HCT116 (cell line): ENCODE measurements at regions not wholly inside any gene's neighbourhood (a gene's known extent, or its start where the extent isn't known, plus 50 kb on each side); places are given as distances from the start of the nearest gene placed in this dataset.

Experiments
- ATAC-seq: fragments of 200-7000 bp; cut with Tn5 transposase; 2 replicates; pipeline ENCODE4 v1.9.1; 2020; ENCODE audit warnings: mild to moderate bottlenecking, moderate library complexity
- BruUV-seq: library from RNA; stranded (reverse); fragments of 400-500 nt; replicated peaks from 2 replicates; lab custom pipeline; 2021; lab: Mats Ljungman, UMichigan
- CTCF ChIA-PET: fragments of 300-600 bp; sonication (Branson Sonifier 250); formaldehyde crosslinking; loops from one replicate; lab custom pipeline; 2021; ENCODE audit warnings: antibody characterized with exemption; lab: Charles Lee
- POLR2A ChIA-PET: fragments of 300-600, 350-600 bp; sonication (Branson Sonifier 250); formaldehyde crosslinking; loops from one replicate; lab custom pipeline; 2021; ENCODE audit warnings: antibody characterized with exemption; lab: Charles Lee
- RAD21 ChIA-PET, 2 experiments: fragments of 300-600 bp; sonication (Branson Sonifier 250); formaldehyde crosslinking; loops; one replicate each; lab custom pipeline; 2023; ENCODE audit warnings: low total read pairs in 2 of 2; ENCODE audit not compliant: uncharacterized antibody in 2 of 2, unreplicated experiment in 2 of 2, low non-redundant PET in 1 of 2; lab: Charles Lee
- DNase-seq: peaks from one replicate; pipeline ENCODE4 v3.0.0-alpha.2; 2010; ENCODE audit warnings: low read depth, low spot score
- H2AFZ ChIP-seq: fragments of 200-600 bp; shearing (Covaris generic), sonication (generic); 2 replicates; pipeline ENCODE4 v1.6.1; 2017; ENCODE audit warnings: low read depth, mixed run types, mixed read lengths, antibody characterized with exemption, low read length; ENCODE audit not compliant: poor library complexity, severe bottlenecking
- H3K27ac ChIP-seq: 2 replicates; pipeline ENCODE4 v1.5.1; 2012; ENCODE audit warnings: low read depth, low read length
- H3K27me3 ChIP-seq: fragments of 200-600 bp; sonication (generic); 2 replicates; pipeline ENCODE4 v1.6.1; 2016; ENCODE audit warnings: mixed run types, low read length, mixed read lengths; ENCODE audit not compliant: insufficient read depth
- H3K36me3 ChIP-seq, 2 experiments: fragments of 200-500 bp in 1 of 2; fragments of 200-600 bp in 1 of 2; sonication (Bioruptor generic) in 1 of 2; sonication (generic) in 1 of 2; 2 replicates each; pipeline versions ENCODE4 v1.5.1 to v1.6.1; 2014 to 2016; ENCODE audit warnings: low read length in 2 of 2, inconsistent platforms in 1 of 2, mixed read lengths in 1 of 2, mixed run types in 1 of 2; ENCODE audit not compliant: insufficient read depth in 2 of 2, control insufficient read depth in 1 of 2
- H3K4me1 ChIP-seq, 2 experiments: fragments of 200-600 bp in 1 of 2; sonication (generic) in 1 of 2; 2 replicates each; pipeline versions ENCODE4 v1.5.1 to v1.6.1; 2012 to 2017; ENCODE audit warnings: low read length in 2 of 2, inconsistent platforms in 1 of 2, mild to moderate bottlenecking in 1 of 2, mixed read lengths in 1 of 2, mixed run types in 1 of 2, moderate library complexity in 1 of 2; ENCODE audit not compliant: insufficient read depth in 2 of 2, control insufficient read depth in 1 of 2
- H3K4me2 ChIP-seq: fragments of 200-600 bp; sonication (generic); 2 replicates; pipeline ENCODE4 v1.6.1; 2017; ENCODE audit warnings: mixed run types, low read length, mixed read lengths
- H3K4me3 ChIP-seq, 2 experiments: fragments of 200-600 bp in 1 of 2; sonication (generic) in 1 of 2; replicated peaks in 1 of 2; 2 replicates each; pipeline ENCODE4 v1.5.1; 2011 to 2016; ENCODE audit warnings: low read length in 2 of 2, control low read depth in 1 of 2, low read depth in 1 of 2, mild to moderate bottlenecking in 1 of 2, mixed read lengths in 1 of 2, mixed run types in 1 of 2
- H3K79me2 ChIP-seq: fragments of 200-600 bp; sonication (generic); 2 replicates; pipeline ENCODE4 v1.6.1; 2017; ENCODE audit warnings: mild to moderate bottlenecking, mixed run types, low read length, moderate library complexity, mixed read lengths; ENCODE audit not compliant: insufficient read depth
- H3K9ac ChIP-seq: fragments of 200-600 bp; sonication (generic); 2 replicates; pipeline ENCODE4 v1.6.1; 2016; ENCODE audit warnings: low read length, mixed read lengths
- H3K9me2 ChIP-seq: fragments of 200-600 bp; sonication (generic), shearing (Covaris generic); 2 replicates; pipeline ENCODE4 v1.6.1; 2017; ENCODE audit warnings: mixed run types, mild to moderate bottlenecking, moderate library complexity; ENCODE audit not compliant: insufficient read depth
- H3K9me3 ChIP-seq, 2 experiments: fragments of 200-500 bp in 1 of 2; fragments of 200-600 bp in 1 of 2; sonication (Bioruptor generic) in 1 of 2; sonication (generic) in 1 of 2; 2 replicates each; pipeline ENCODE4 v1.6.1; 2014 to 2017; ENCODE audit warnings: low read length in 2 of 2, mixed read lengths in 2 of 2, inconsistent platforms in 1 of 2, low read depth in 1 of 2, mild to moderate bottlenecking in 1 of 2, mixed run types in 1 of 2, moderate library complexity in 1 of 2; ENCODE audit not compliant: control insufficient read depth in 1 of 2, insufficient read depth in 1 of 2
- H4K20me1 ChIP-seq: fragments of 200-600 bp; sonication (generic), shearing (Covaris generic); 2 replicates; pipeline ENCODE4 v1.6.1; 2017; ENCODE audit warnings: mixed run types, mild to moderate bottlenecking, moderate library complexity; ENCODE audit not compliant: insufficient read depth
- CBX3 ChIP-seq: IDR thresholded peaks from 2 replicates; pipeline ENCODE4 v1.6.1; 2012; ENCODE audit warnings: low read depth
- EZH2 ChIP-seq: fragments of 200-600 bp; sonication (generic); IDR thresholded peaks from 2 replicates; pipeline ENCODE4 v1.6.1; 2017; ENCODE audit warnings: antibody characterized with exemption, mixed run types
- FOSL1 ChIP-seq: IDR thresholded peaks from 2 replicates; pipeline ENCODE4 v1.6.1; 2012; ENCODE audit warnings: low read depth
- JUND ChIP-seq: IDR thresholded peaks from 2 replicates; pipeline ENCODE4 v1.6.1; 2012
- POLR2A ChIP-seq: IDR thresholded peaks from 2 replicates; pipeline ENCODE4 v1.7.0; 2011; ENCODE audit warnings: borderline replicate concordance; ENCODE audit not compliant: insufficient read depth, insufficient read length; ENCODE audit errors: extremely low read depth
- SIN3A ChIP-seq: IDR thresholded peaks from 2 replicates; pipeline ENCODE4 v1.6.1; 2012; ENCODE audit warnings: low read depth
- SRF ChIP-seq: IDR thresholded peaks from 2 replicates; pipeline ENCODE4 v1.6.1; 2012; ENCODE audit warnings: low read depth
- YY1 ChIP-seq: IDR thresholded peaks from 2 replicates; pipeline ENCODE4 v1.6.1; 2011; ENCODE audit warnings: low read length, low read depth, moderate library complexity, mild to moderate bottlenecking; ENCODE audit not compliant: insufficient replicate concordance; ENCODE audit errors: extremely low read depth
- ZNF274 ChIP-seq: fragments of 200-500 bp; sonication (Bioruptor generic); IDR thresholded peaks from 2 replicates; pipeline ENCODE4 v1.6.1; 2014; ENCODE audit warnings: mild to moderate bottlenecking, low read depth, low read length, inconsistent platforms
- intact Hi-C: fragments of 100-400 bp; cut with micrococcal nuclease; formaldehyde crosslinking; loops from 2 replicates; pipeline ENCODE4 v1.10.0; 2022
- TF ChIP-seq, protein P1 (sequence below): IDR thresholded peaks from 2 replicates; pipeline ENCODE4 v1.6.1; 2012; ENCODE audit warnings: low read depth
- TF ChIP-seq, protein P2 (sequence below): IDR thresholded peaks from 2 replicates; pipeline ENCODE4 v1.6.1; 2011; ENCODE audit warnings: mild to moderate bottlenecking, low read length, moderate library complexity; ENCODE audit not compliant: insufficient replicate concordance; ENCODE audit errors: extremely low read depth
- TF ChIP-seq, protein P3 (sequence below): IDR thresholded peaks from 2 replicates; pipeline ENCODE4 v1.6.1; 2012
- TF ChIP-seq, protein P4 (sequence below): IDR thresholded peaks from 2 replicates; pipeline ENCODE4 v1.6.1; 2012

DNA sequence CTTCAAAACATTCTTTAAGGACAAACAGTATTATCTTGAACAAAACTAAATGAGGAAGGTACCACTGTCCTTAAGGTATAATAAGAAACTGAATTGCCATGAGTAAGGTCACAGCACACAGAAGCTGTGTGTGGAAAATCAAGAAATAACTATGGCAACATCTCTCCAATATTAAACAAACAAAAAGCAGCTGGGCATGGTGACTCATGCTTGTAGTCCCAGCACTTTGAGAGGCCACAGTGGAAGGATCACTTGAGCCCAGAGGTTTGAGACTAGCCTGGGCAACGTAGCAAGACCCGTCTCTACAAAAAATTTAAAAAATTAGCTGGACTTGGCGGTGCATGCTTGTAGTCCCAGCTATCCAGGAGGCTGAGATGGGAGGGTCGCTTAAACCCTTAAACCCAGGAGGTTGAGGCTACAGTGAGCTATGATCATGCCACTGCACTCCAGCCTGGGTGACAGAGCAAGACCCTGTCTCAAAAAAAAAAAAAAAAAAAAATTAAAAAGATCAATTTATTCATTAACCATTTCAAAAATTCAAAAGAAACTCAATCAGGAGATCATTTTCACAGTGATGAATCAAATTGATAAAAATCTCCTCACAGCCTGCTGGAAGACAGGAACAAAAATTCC is 195.4 kb downstream of the SKIDA1 start:
- Histone ChIP-seq H3K27ac (peak overlapping the region; percentile 43; the same call in 1 of the 2 replicates), H3K27me3 (no peaks in the 10 kb centered on the region), H3K9me2 (no peaks in the 10 kb centered on the region), H3K79me2 (no peaks in the 10 kb centered on the region), H3K9ac (peak overlapping the region; percentile 33), H2AFZ (no peak overlapping the region), H4K20me1 (no peaks in the 10 kb centered on the region), H3K4me1 (peaks cover 59 to 72% of the 10 kb centered on the region in 2 experiments), H3K9me3 (no peaks in the 10 kb centered on the region), H3K36me3 (no peaks in the 10 kb centered on the region), H3K4me3 (no peak overlapping the region), H3K4me2 (peak overlapping the region; percentile 13)
- no TSS peak for BruUV-seq
- peak; percentile 51 for ATAC-seq
- peak; percentile 67 for DNase-seq
- intact Hi-C loops: no loop called here
- TF ChIP-seq, protein P1, sequence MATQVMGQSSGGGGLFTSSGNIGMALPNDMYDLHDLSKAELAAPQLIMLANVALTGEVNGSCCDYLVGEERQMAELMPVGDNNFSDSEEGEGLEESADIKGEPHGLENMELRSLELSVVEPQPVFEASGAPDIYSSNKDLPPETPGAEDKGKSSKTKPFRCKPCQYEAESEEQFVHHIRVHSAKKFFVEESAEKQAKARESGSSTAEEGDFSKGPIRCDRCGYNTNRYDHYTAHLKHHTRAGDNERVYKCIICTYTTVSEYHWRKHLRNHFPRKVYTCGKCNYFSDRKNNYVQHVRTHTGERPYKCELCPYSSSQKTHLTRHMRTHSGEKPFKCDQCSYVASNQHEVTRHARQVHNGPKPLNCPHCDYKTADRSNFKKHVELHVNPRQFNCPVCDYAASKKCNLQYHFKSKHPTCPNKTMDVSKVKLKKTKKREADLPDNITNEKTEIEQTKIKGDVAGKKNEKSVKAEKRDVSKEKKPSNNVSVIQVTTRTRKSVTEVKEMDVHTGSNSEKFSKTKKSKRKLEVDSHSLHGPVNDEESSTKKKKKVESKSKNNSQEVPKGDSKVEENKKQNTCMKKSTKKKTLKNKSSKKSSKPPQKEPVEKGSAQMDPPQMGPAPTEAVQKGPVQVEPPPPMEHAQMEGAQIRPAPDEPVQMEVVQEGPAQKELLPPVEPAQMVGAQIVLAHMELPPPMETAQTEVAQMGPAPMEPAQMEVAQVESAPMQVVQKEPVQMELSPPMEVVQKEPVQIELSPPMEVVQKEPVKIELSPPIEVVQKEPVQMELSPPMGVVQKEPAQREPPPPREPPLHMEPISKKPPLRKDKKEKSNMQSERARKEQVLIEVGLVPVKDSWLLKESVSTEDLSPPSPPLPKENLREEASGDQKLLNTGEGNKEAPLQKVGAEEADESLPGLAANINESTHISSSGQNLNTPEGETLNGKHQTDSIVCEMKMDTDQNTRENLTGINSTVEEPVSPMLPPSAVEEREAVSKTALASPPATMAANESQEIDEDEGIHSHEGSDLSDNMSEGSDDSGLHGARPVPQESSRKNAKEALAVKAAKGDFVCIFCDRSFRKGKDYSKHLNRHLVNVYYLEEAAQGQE: no peak
- peak; percentile 62 for TF ChIP-seq JUND
- TF ChIP-seq YY1: no peak
- TF ChIP-seq FOSL1: peak; percentile 50; the same call in 1 of the 2 replicates
- TF ChIP-seq SRF: no peak
- no peak for TF ChIP-seq ZNF274
- TF ChIP-seq POLR2A: no peak
- TF ChIP-seq, protein P2, sequence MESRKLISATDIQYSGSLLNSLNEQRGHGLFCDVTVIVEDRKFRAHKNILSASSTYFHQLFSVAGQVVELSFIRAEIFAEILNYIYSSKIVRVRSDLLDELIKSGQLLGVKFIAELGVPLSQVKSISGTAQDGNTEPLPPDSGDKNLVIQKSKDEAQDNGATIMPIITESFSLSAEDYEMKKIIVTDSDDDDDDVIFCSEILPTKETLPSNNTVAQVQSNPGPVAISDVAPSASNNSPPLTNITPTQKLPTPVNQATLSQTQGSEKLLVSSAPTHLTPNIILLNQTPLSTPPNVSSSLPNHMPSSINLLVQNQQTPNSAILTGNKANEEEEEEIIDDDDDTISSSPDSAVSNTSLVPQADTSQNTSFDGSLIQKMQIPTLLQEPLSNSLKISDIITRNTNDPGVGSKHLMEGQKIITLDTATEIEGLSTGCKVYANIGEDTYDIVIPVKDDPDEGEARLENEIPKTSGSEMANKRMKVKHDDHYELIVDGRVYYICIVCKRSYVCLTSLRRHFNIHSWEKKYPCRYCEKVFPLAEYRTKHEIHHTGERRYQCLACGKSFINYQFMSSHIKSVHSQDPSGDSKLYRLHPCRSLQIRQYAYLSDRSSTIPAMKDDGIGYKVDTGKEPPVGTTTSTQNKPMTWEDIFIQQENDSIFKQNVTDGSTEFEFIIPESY: no peak
- TF ChIP-seq, protein P3, sequence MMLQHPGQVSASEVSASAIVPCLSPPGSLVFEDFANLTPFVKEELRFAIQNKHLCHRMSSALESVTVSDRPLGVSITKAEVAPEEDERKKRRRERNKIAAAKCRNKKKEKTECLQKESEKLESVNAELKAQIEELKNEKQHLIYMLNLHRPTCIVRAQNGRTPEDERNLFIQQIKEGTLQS: no peak
- TF ChIP-seq, protein P4, sequence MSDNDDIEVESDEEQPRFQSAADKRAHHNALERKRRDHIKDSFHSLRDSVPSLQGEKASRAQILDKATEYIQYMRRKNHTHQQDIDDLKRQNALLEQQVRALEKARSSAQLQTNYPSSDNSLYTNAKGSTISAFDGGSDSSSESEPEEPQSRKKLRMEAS: no peak
- no peak for TF ChIP-seq EZH2
- 0 out of 2 replicates have a peak, but pooled peaks have one; percentile 27 for TF ChIP-seq CBX3
- no peak for TF ChIP-seq SIN3A
- ChIA-PET RAD21 (no interaction called here), POLR2A (no interaction called here), CTCF (interaction anchor here (0.6 kb wide), 1 partner anchor 123 kb away, joined by 3 read pairs; no protein-coding TSS in a partner anchor)
